ENCODE measurements at regions not wholly inside any gene's neighbourhood (a gene's known extent, or its start where the extent isn't known, plus 50 kb on each side); places are given as distances from the start of the nearest gene placed in this dataset.
A peak's percentile ranks its signal among the peaks of the same experiment; 100 is the strongest.

DNA sequence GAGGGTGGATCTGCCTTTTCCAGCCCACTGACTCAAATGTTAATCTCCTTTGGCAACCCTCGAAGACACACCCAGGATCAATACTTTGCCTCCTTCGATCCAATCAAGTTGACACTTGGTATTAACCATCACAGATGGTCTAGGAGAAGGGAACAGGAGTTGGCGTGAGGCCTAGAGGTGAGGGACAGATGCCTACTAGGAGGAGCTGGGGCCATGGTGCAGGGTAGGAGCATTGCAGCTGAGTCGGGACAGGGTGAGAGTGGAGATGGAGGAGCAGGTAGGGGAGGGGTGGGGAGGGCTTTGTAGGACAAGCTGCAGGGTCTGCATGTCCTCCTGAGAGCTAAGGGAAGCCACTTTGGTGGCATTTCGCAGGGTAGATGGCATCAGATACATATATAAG lies 140.0 kb downstream of the VAPA start:
- H3K4me1 Mint-ChIP-seq = peaks cover 26% of the 10 kb centered on the region
- TF ChIP-seq, protein P1, sequence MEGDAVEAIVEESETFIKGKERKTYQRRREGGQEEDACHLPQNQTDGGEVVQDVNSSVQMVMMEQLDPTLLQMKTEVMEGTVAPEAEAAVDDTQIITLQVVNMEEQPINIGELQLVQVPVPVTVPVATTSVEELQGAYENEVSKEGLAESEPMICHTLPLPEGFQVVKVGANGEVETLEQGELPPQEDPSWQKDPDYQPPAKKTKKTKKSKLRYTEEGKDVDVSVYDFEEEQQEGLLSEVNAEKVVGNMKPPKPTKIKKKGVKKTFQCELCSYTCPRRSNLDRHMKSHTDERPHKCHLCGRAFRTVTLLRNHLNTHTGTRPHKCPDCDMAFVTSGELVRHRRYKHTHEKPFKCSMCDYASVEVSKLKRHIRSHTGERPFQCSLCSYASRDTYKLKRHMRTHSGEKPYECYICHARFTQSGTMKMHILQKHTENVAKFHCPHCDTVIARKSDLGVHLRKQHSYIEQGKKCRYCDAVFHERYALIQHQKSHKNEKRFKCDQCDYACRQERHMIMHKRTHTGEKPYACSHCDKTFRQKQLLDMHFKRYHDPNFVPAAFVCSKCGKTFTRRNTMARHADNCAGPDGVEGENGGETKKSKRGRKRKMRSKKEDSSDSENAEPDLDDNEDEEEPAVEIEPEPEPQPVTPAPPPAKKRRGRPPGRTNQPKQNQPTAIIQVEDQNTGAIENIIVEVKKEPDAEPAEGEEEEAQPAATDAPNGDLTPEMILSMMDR (IDR thresholded peaks at IDR 0.05; ENCODE audit: unreplicated experiment) = no peak
- H3K27me3 Mint-ChIP-seq (ENCODE audit: low read depth) = no peaks in the 10 kb centered on the region
- no peaks in the 10 kb centered on the region for H3K36me3 Mint-ChIP-seq
- no peak overlapping the region for H3K4me3 Mint-ChIP-seq
- no peak for DNase-seq (ENCODE audit: low spot score in 2 of 2, unreplicated experiment in 2 of 2)
- H3K27ac Mint-ChIP-seq = no peak overlapping the region
- H3K9me3 Mint-ChIP-seq = no peaks in the 10 kb centered on the region

DNA sequence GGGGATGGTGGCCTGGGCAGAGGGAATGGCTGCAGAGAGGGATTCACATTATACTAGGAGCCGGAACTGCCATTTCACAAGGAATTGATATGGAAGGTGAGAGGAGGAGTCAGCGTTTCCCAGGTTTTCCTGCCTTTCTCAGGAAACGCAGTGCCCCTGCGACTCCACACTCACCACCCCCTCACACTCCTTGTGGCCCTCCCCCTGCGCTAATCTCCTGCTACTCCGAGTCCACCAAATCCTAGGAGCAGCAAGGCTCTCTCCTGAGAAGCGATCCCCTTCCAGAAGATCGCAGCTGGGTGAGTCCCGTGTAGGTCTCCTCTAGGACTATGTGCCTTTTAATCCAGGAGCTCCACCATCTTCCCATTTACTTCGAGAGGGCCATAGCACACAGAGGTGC lies 140.6 kb downstream of the VAPA start:
- DNase-seq (ENCODE audit: low spot score in 2 of 2, unreplicated experiment in 2 of 2) = no peak
- TF ChIP-seq, protein P1 (IDR thresholded peaks at IDR 0.05; ENCODE audit: unreplicated experiment) = no peak
- H3K9me3 Mint-ChIP-seq = no peaks in the 10 kb centered on the region
- H3K27ac Mint-ChIP-seq = no peak overlapping the region
- H3K4me1 Mint-ChIP-seq = peaks cover 29% of the 10 kb centered on the region
- no peaks in the 10 kb centered on the region for H3K27me3 Mint-ChIP-seq (ENCODE audit: low read depth)
- H3K36me3 Mint-ChIP-seq = no peaks in the 10 kb centered on the region
- H3K4me3 Mint-ChIP-seq = no peak overlapping the region

DNA sequence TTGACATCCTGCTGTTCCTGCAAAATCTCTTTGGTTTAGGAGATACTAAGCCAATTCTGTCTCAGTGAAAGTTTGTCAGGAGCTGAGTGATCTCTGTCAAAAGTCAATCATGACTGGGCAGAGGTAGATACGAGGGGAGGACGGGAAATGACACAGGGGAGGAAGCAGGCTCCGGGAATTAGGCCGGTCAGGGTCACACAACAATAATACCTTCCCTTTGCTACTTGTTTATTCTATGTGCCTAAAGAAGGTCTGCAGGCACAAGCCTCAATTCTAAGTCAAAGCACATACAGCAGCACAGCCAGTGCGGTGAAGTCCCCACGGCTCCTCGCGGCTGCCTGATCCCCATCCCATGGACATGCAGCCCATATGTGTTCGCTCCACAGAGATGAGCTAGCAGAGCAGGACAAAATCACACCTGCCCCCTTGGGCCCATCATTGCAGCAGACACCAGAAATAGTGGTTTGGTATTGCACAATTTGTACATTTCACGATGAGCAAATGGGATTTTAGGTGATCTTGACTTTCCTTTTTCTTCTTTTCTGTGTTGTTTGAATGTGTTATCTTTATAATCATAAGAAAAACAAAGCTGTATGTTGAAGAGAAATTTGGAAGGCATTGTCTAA lies 141.4 kb downstream of the VAPA start:
- DNase-seq (ENCODE audit: low spot score in 2 of 2, unreplicated experiment in 2 of 2) = no peak
- Mint-ChIP-seq H3K36me3 (no peaks in the 10 kb centered on the region), H3K27ac (no peak overlapping the region), H3K4me3 (no peak overlapping the region), H3K4me1 (peaks cover 37% of the 10 kb centered on the region), H3K9me3 (no peaks in the 10 kb centered on the region), H3K27me3 (ENCODE audit: low read depth) (no peaks in the 10 kb centered on the region)
- TF ChIP-seq, protein P1 (IDR thresholded peaks at IDR 0.05; ENCODE audit: unreplicated experiment) = no peak

DNA sequence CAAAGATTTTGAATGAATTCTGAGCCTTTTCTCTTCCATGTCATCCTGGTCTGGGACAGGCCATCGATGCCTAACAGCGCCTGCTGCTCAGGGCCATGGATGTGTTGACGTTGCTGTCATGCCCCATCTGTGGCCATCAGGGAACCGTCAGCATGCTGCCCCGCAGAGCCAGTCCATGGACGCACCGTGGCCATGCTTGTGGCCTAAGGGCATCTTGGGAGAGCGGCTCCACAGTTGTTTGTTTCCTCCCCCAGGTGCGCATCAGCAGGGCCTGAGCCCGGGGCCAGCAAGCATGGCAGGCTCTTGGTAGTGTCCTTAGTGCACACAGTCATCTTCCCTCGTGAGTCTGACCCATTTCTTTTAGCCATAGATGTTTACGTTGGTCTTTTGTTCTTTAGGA lies 142.7 kb downstream of the VAPA start:
- no peaks in the 10 kb centered on the region for H3K9me3 Mint-ChIP-seq
- peaks cover 49% of the 10 kb centered on the region for H3K4me1 Mint-ChIP-seq
- H3K27ac Mint-ChIP-seq = no peak overlapping the region
- TF ChIP-seq, protein P1 (IDR thresholded peaks at IDR 0.05; ENCODE audit: unreplicated experiment) = no peak
- no peaks in the 10 kb centered on the region for H3K27me3 Mint-ChIP-seq (ENCODE audit: low read depth)
- no peaks in the 10 kb centered on the region for H3K36me3 Mint-ChIP-seq
- no peak for DNase-seq (ENCODE audit: low spot score in 2 of 2, unreplicated experiment in 2 of 2)
- no peak overlapping the region for H3K4me3 Mint-ChIP-seq

DNA sequence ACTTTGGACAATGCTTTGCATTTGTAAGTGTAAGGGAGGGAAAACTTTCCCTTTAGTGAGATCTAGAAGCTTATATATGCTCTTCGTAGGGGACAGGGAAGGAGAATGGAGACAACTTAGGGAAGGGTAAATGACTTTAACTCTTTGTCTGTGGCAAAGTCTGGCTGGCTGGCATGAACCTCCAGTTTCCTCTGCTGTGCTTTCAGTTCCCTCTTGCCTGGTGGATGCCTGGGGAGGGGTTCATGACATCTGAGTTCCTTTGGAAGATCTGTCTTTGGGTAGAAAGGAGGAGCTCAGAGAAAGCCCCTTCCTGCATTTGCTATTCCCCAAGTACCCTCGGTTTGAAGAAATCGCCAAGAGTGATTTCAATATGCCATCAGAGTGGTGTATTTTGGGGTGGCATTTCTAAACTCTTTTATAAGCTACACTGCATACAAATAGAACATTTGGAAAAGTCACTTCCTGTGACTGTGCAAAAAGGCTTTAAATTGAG lies 143.6 kb downstream of the VAPA start:
- no peaks in the 10 kb centered on the region for H3K27me3 Mint-ChIP-seq (ENCODE audit: low read depth)
- DNase-seq (ENCODE audit: low spot score in 2 of 2, unreplicated experiment in 2 of 2) = no peak
- no peak overlapping the region for H3K4me3 Mint-ChIP-seq
- H3K27ac Mint-ChIP-seq = peak overlapping the region; percentile 81
- TF ChIP-seq, protein P1 (IDR thresholded peaks at IDR 0.05; ENCODE audit: unreplicated experiment) = no peak
- H3K9me3 Mint-ChIP-seq = no peaks in the 10 kb centered on the region
- peaks cover 56% of the 10 kb centered on the region for H3K4me1 Mint-ChIP-seq
- no peaks in the 10 kb centered on the region for H3K36me3 Mint-ChIP-seq
